C4-2B (cell line): ENCODE measurements at regions not wholly inside any gene's neighbourhood (a gene's known extent, or its start where the extent isn't known, plus 50 kb on each side); places are given as distances from the start of the nearest gene placed in this dataset.

Experiments used
- H3K27ac ChIP-seq: fragments of 450-650 bp; 2 replicates; pipeline ENCODE4 v1.5.1; 2017
- ZFX ChIP-seq: fragments of 450-650 bp; IDR thresholded peaks from 2 replicates; pipeline ENCODE4 v1.6.1; 2017
- TF ChIP-seq, protein P1 (sequence below): fragments of 450-650 bp; conservative IDR thresholded peaks from 2 replicates; pipeline ENCODE4 v1.5.1; 2017; ENCODE audit warnings: mild to moderate bottlenecking

DNA sequence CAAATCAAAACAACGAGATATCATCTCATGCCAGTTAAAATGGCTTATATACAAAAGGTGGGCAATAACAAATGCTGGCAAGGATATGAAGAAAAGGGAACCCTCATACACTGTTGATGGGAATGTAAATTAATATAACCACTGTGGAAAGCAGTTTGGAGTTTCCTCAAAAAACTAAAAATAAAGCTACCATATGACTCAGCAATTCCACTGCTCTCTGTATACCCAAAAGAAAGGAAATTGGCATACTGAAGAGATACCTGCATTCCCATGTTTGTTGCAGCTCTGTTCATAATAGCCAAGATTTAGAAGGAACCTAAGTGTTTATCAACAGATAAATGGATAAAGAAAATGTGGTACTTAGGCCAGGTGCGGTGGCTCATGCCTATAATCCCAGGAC, 124.8 kb downstream of the MSTN start:
- H3K27ac ChIP-seq = no peak overlapping the region
- TF ChIP-seq, protein P1, sequence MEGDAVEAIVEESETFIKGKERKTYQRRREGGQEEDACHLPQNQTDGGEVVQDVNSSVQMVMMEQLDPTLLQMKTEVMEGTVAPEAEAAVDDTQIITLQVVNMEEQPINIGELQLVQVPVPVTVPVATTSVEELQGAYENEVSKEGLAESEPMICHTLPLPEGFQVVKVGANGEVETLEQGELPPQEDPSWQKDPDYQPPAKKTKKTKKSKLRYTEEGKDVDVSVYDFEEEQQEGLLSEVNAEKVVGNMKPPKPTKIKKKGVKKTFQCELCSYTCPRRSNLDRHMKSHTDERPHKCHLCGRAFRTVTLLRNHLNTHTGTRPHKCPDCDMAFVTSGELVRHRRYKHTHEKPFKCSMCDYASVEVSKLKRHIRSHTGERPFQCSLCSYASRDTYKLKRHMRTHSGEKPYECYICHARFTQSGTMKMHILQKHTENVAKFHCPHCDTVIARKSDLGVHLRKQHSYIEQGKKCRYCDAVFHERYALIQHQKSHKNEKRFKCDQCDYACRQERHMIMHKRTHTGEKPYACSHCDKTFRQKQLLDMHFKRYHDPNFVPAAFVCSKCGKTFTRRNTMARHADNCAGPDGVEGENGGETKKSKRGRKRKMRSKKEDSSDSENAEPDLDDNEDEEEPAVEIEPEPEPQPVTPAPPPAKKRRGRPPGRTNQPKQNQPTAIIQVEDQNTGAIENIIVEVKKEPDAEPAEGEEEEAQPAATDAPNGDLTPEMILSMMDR = no peak
- no peak for TF ChIP-seq ZFX

DNA sequence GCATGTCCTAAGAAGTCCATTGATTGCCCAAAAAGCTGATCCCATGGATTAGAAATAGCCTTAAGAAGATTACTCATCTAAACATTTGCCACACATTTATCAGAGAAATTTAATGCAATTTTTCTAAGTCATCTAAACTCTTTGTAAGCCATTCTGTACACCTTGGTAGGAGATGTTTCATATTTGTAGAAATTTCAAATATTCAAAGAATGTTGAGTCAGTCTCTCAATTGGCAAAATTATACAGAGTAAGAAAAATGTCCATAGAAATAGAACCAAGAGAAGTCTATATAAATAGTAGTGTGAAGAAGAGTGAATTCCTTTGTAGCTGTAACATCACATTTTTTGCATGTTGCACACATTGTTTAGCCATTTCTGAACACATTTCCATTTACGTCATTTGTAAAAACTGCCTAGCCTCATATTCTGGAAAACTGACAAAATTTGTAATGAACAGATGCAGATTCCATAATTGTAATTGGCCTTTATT, 128.6 kb downstream of the MSTN start:
- TF ChIP-seq, protein P1 = no peak
- no peak for TF ChIP-seq ZFX
- H3K27ac ChIP-seq = no peak overlapping the region

GRCh38 chr2:189933041-189933440, 129.5 kb downstream of the MSTN start:
- TF ChIP-seq ZFX = no peak
- TF ChIP-seq, protein P1 = no peak
- H3K27ac ChIP-seq = no peak overlapping the region

GRCh38 chr2:189927823-189928222, 134.7 kb downstream of the MSTN start:
- TF ChIP-seq, protein P1 = no peak
- TF ChIP-seq ZFX = no peak

More at GRCh38 chr2:189927823-189928222, 134.7 kb downstream of the MSTN start:
- no peak overlapping the region for H3K27ac ChIP-seq
